ENCODE measurements at regions not wholly inside any gene's neighbourhood (a gene's known extent, or its start where the extent isn't known, plus 50 kb on each side); places are given as distances from the start of the nearest gene placed in this dataset.
"Not testable (repeated sequence)": the region's sequence is repeated elsewhere in the genome, so short reads cannot be mapped to it uniquely, and the experiment has no call there.

- TF ChIP-seq POLR2A (IDR thresholded peaks at IDR 0.05) (no peak), POLR2AphosphoS5 (IDR thresholded peaks at IDR 0.05) (no peak)
- no peaks in the 10 kb centered on the region for H3K4me1 ChIP-seq
Observed at GRCh38 chr3:86828751-86829150, 162.2 kb downstream of the VGLL3 start.

GRCh38 chr3:86827582-86827981 lies 163.4 kb downstream of the VGLL3 start:
- H3K27ac ChIP-seq; H3K4me1 ChIP-seq; H3K9me3 ChIP-seq; in situ Hi-C loops (cut with MboI; ENCODE audit: low pct_ligation_motif_present in 1 of 4, low pct_unique_long_range_greater_than_20kb in 1 of 4, low sequenced_read_pairs in 3 of 4); intact Hi-C loops (cut with DNase I; ENCODE audit: low total_unique reads); H3K4me3 ChIP-seq; H3K36me3 ChIP-seq; DNase-seq; H3K27me3 ChIP-seq: not testable (repeated sequence)
- WGBS, 2 donors (ENCODE audit: low coverage in 1 of 2): 88 to 89% methylated on average over 6 to 10 of the region's 10 CpGs

More at GRCh38 chr3:86828751-86829150, 162.2 kb downstream of the VGLL3 start:
- in situ Hi-C loops (cut with MboI; ENCODE audit: low pct_ligation_motif_present in 1 of 4, low pct_unique_long_range_greater_than_20kb in 1 of 4, low sequenced_read_pairs in 3 of 4): no loop called here
- Histone ChIP-seq H3K9me3 (no peaks in the 10 kb centered on the region), H3K27ac (no peak overlapping the region), H3K27me3 (no peaks in the 10 kb centered on the region), H3K4me3 (no peak overlapping the region), H3K36me3 (no peaks in the 10 kb centered on the region)
- no peak for DNase-seq
- 62 to 70% methylated on average over 3 of the region's 3 CpGs for WGBS, 2 donors (ENCODE audit: low coverage in 1 of 2)
- intact Hi-C loops (cut with DNase I; ENCODE audit: low total_unique reads): no loop called here

- Histone ChIP-seq H3K27me3 (no peaks in the 10 kb centered on the region), H3K4me3 (no peak overlapping the region), H3K36me3 (no peaks in the 10 kb centered on the region), H3K4me1 (no peaks in the 10 kb centered on the region), H3K9me3 (no peaks in the 10 kb centered on the region), H3K27ac (no peak overlapping the region)
- WGBS, 2 donors (ENCODE audit: low coverage in 1 of 2): 89 to 97% methylated on average over 4 of the region's 4 CpGs
- TF ChIP-seq POLR2AphosphoS5 (IDR thresholded peaks at IDR 0.05): no peak
- TF ChIP-seq CTCF (IDR thresholded peaks at IDR 0.05): no peak
- TF ChIP-seq EP300 (IDR thresholded peaks at IDR 0.05; ENCODE audit: low read depth): no peak
- no peak for TF ChIP-seq POLR2A (IDR thresholded peaks at IDR 0.05)
- intact Hi-C loops (cut with DNase I; ENCODE audit: low total_unique reads): no loop called here
- in situ Hi-C loops (cut with MboI; ENCODE audit: low pct_ligation_motif_present in 1 of 4, low pct_unique_long_range_greater_than_20kb in 1 of 4, low sequenced_read_pairs in 3 of 4): no loop called here
- DNase-seq: no peak
Observed at GRCh38 chr3:86826292-86826691, 164.7 kb downstream of the VGLL3 start.

- H3K9me3 ChIP-seq: no peaks in the 10 kb centered on the region
- no peaks in the 10 kb centered on the region for H3K36me3 ChIP-seq
- no peak overlapping the region for H3K4me3 ChIP-seq
- no peak for DNase-seq
- no peaks in the 10 kb centered on the region for H3K4me1 ChIP-seq
- intact Hi-C loops (cut with DNase I; ENCODE audit: low total_unique reads) (no loop called here), in situ Hi-C loops (cut with MboI; ENCODE audit: low pct_ligation_motif_present in 1 of 4, low pct_unique_long_range_greater_than_20kb in 1 of 4, low sequenced_read_pairs in 3 of 4) (no loop called here)
- no peak overlapping the region for H3K27ac ChIP-seq
- TF ChIP-seq EP300 (IDR thresholded peaks at IDR 0.05; ENCODE audit: low read depth) (no peak), CTCF (IDR thresholded peaks at IDR 0.05) (no peak), POLR2AphosphoS5 (IDR thresholded peaks at IDR 0.05) (no peak), POLR2A (IDR thresholded peaks at IDR 0.05) (no peak)
- H3K27me3 ChIP-seq: no peaks in the 10 kb centered on the region
Observed at GRCh38 chr3:86815880-86816279, 175.1 kb downstream of the VGLL3 start.

GRCh38 chr3:86814918-86815655 lies 175.9 kb downstream of the VGLL3 start:
- Histone ChIP-seq H3K36me3 (no peaks in the 10 kb centered on the region), H3K27me3 (no peaks in the 10 kb centered on the region), H3K4me3 (no peak overlapping the region), H3K4me1 (no peaks in the 10 kb centered on the region), H3K9me3 (no peaks in the 10 kb centered on the region), H3K27ac (no peak overlapping the region)
- intact Hi-C loops (cut with DNase I; ENCODE audit: low total_unique reads): no loop called here
- TF ChIP-seq POLR2AphosphoS5 (IDR thresholded peaks at IDR 0.05) (no peak), POLR2A (IDR thresholded peaks at IDR 0.05) (no peak), EP300 (IDR thresholded peaks at IDR 0.05; ENCODE audit: low read depth) (no peak), CTCF (IDR thresholded peaks at IDR 0.05) (no peak)
- no peak for DNase-seq
- WGBS, 2 donors (ENCODE audit: low coverage in 1 of 2): 49 to 68% methylated on average over 4 of the region's 4 CpGs
- in situ Hi-C loops (cut with MboI; ENCODE audit: low pct_ligation_motif_present in 1 of 4, low pct_unique_long_range_greater_than_20kb in 1 of 4, low sequenced_read_pairs in 3 of 4): no loop called here

Data from transverse colon (tissue), 4 donors.